ENCODE measurements at regions not wholly inside any gene's neighbourhood (a gene's known extent, or its start where the extent isn't known, plus 50 kb on each side); places are given as distances from the start of the nearest gene placed in this dataset.

DNA sequence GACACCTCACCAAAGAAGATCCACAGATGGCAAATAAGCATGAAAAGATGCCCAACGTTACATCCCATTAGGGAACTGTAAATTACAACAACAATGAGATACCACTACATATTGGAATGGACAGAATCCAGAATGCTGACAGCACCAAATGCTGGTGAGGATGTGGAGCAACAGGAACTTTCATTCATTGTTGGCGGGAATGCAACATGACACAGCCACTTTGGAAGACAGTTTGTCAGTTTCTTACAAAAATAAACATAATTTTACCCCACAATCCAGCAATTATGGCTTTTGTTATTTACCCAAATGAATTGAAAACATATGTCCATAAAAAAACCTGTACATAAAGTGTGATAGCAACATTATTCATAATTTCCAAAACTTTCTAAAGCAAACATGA is 176.8 kb downstream of the C7orf25 start:
- H3K36me3 ChIP-seq = no peaks in the 10 kb centered on the region
- no peak for DNase-seq
- no peak overlapping the region for H3K4me3 ChIP-seq (ENCODE audit: low read depth, low read length)
- no peaks in the 10 kb centered on the region for H3K9me3 ChIP-seq
- H3K27me3 ChIP-seq = no peaks in the 10 kb centered on the region
- TF ChIP-seq, protein P1, sequence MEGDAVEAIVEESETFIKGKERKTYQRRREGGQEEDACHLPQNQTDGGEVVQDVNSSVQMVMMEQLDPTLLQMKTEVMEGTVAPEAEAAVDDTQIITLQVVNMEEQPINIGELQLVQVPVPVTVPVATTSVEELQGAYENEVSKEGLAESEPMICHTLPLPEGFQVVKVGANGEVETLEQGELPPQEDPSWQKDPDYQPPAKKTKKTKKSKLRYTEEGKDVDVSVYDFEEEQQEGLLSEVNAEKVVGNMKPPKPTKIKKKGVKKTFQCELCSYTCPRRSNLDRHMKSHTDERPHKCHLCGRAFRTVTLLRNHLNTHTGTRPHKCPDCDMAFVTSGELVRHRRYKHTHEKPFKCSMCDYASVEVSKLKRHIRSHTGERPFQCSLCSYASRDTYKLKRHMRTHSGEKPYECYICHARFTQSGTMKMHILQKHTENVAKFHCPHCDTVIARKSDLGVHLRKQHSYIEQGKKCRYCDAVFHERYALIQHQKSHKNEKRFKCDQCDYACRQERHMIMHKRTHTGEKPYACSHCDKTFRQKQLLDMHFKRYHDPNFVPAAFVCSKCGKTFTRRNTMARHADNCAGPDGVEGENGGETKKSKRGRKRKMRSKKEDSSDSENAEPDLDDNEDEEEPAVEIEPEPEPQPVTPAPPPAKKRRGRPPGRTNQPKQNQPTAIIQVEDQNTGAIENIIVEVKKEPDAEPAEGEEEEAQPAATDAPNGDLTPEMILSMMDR (IDR thresholded peaks at IDR 0.05; ENCODE audit: low read depth, low read length) = no peak
- no peaks in the 10 kb centered on the region for H3K4me1 ChIP-seq

DNA sequence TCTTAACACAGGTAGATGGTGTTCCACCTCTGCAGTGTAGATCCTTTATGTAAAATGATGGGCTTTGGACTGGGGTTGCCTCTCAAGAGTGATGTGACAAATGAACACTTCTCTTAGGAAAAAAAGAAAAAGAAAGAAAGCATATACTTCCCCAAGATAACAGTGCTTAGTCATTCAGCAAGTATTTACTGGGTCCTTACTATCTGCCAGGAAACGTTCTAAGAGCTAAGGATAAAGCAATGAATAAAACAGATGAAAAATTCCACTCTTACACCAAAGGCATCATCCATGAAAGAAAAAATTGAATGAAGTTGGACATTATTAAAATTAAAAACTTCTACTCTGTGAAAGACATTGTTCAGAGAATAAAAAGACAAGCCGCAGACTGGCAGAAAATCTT is 177.3 kb downstream of the C7orf25 start:
- Histone ChIP-seq H3K4me1 (no peaks in the 10 kb centered on the region), H3K36me3 (no peaks in the 10 kb centered on the region), H3K9me3 (no peaks in the 10 kb centered on the region), H3K27me3 (no peaks in the 10 kb centered on the region), H3K4me3 (ENCODE audit: low read depth, low read length) (no peak overlapping the region)
- DNase-seq = no peak
- TF ChIP-seq, protein P1 (IDR thresholded peaks at IDR 0.05; ENCODE audit: low read depth, low read length) = no peak

DNA sequence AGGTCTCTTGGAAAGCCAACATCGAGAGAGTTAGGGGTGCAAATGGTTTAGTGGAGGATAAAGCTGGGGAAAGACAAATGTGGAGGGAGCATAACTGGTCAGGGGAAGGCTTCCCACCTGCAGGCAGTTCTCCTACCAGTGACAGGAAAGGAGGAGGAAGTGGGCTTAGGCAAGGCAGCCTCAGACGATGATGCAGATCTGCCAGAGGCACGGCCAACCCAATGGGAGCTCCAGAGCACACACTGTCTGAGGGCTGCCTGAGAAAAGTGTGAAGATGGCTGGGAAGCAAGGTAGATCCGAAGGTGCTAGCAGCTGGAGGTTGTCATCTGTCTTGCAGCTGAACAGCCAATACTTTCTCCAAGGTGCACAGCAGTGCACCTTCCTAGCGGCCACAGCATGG is 178.8 kb downstream of the C7orf25 start:
- Histone ChIP-seq H3K4me3 (ENCODE audit: low read depth, low read length) (no peak overlapping the region), H3K36me3 (no peaks in the 10 kb centered on the region), H3K9me3 (no peaks in the 10 kb centered on the region), H3K4me1 (no peaks in the 10 kb centered on the region), H3K27me3 (no peaks in the 10 kb centered on the region)
- TF ChIP-seq, protein P1 (IDR thresholded peaks at IDR 0.05; ENCODE audit: low read depth, low read length) = no peak
- DNase-seq = no peak

DNA sequence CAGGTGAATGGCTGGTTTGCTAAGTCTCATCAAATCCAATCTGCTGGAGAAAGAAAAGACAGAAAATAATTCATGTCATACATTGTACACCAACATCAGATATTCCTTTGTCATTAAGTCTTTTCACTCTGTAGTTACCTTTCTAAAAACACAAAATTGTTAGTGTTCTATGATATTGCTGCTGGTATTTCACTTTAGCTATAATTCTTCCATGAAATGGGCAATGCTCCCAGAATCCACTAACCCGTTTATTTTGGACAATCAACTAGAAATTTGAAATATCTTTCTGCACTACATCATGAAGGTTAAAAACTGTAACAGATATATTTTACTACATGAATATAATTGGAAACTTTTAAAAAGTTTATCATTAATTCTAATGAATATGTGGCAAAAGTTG is 181.3 kb downstream of the C7orf25 start:
- DNase-seq = no peak
- Histone ChIP-seq H3K4me3 (ENCODE audit: low read depth, low read length) (no peak overlapping the region), H3K9me3 (no peaks in the 10 kb centered on the region), H3K27me3 (no peaks in the 10 kb centered on the region), H3K36me3 (no peaks in the 10 kb centered on the region), H3K4me1 (no peaks in the 10 kb centered on the region)
- TF ChIP-seq, protein P1 (IDR thresholded peaks at IDR 0.05; ENCODE audit: low read depth, low read length) = no peak

DNA sequence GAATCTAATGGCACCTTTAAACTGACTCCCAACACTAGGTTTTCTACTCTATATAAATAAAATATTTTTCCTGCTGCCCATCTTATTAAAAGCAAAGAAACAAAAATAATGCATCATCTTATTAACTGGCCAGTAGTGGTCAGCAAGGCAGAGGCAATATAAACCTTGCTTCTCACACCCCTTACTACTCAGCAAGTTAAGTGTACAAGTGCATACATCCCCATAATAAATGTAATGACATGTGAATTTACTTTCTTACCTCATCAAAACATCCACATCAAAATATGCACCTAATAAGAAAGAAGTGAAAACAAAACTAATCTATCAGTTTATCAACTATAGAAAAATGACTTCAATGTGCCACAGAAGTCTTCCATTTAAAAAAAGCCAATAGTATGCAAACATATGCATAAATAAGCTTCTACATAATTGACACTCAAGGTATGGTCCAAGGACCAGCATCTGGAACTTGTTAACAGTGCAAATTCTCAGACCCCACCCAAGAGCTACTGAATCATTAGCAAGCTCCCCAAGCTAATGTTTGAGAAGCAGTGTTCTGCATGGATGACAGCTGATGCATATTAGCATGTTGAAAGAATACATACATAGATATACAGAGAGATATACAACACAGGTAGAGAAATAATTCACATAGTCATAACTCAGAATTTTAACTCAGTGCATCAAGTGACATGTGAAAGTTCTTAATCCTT is 182.7 kb downstream of the C7orf25 start:
- Histone ChIP-seq H3K27me3 (no peaks in the 10 kb centered on the region), H3K36me3 (no peaks in the 10 kb centered on the region), H3K4me1 (no peaks in the 10 kb centered on the region), H3K9me3 (no peaks in the 10 kb centered on the region), H3K4me3 (ENCODE audit: low read depth, low read length) (no peak overlapping the region)
- DNase-seq = no peak
- TF ChIP-seq, protein P1 (IDR thresholded peaks at IDR 0.05; ENCODE audit: low read depth, low read length) = no peak

DNA sequence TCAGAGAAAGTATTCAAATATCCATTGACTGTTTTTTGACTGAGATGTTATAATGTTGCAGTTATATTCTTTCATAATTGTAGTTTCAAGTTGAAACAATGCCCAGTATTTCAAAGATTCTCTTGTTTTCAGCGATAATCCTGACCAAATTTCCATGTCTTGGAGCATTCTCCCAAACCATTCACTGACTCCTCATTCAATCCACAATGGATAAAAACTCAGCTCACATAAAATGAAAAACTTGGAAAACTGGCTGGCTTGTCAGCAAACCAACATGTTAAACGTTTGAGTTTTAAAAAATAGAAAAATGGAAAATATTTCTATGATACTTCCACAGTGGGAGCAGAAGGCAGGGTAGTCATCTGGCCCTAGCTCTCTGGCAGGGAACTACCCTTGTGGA is 184.4 kb downstream of the C7orf25 start:
- TF ChIP-seq, protein P1 (IDR thresholded peaks at IDR 0.05; ENCODE audit: low read depth, low read length) = no peak
- DNase-seq = no peak
- H3K4me1 ChIP-seq = no peaks in the 10 kb centered on the region
- H3K27me3 ChIP-seq = no peaks in the 10 kb centered on the region
- H3K4me3 ChIP-seq (ENCODE audit: low read depth, low read length) = no peak overlapping the region
- H3K36me3 ChIP-seq = no peaks in the 10 kb centered on the region
- H3K9me3 ChIP-seq = no peaks in the 10 kb centered on the region
